ENCODE measurements at regions not wholly inside any gene's neighbourhood (a gene's known extent, or its start where the extent isn't known, plus 50 kb on each side); places are given as distances from the start of the nearest gene placed in this dataset.

- Histone ChIP-seq H3K27me3 (ENCODE audit: control insufficient read depth, insufficient read depth, low read length) (peaks cover 10% of the 10 kb centered on the region; the same call in 1 of the 2 replicates), H3K9me3 (ENCODE audit: control insufficient read depth, insufficient read depth, low read length) (no peaks in the 10 kb centered on the region), H3K36me3 (ENCODE audit: control insufficient read depth, insufficient read depth, low read length) (no peaks in the 10 kb centered on the region), H3K4me1 (ENCODE audit: control insufficient read depth, insufficient read depth, low read length) (peaks cover 2% of the 10 kb centered on the region), H3K9ac (ENCODE audit: low read depth, low read length) (no peak overlapping the region), H3K4me3 (ENCODE audit: low read depth, low read length) (no peak overlapping the region), H3K27ac (ENCODE audit: low read depth, low read length) (no peak overlapping the region)
Observed at GRCh38 chr11:116066777-116067176, 562.6 kb upstream of the CADM1 start.

- H3K27ac ChIP-seq (ENCODE audit: low read depth, low read length), result no peak overlapping the region
- H3K27me3 ChIP-seq (ENCODE audit: control insufficient read depth, insufficient read depth, low read length), result peaks cover 13% of the 10 kb centered on the region; the same call in 1 of the 2 replicates
- H3K9me3 ChIP-seq (ENCODE audit: control insufficient read depth, insufficient read depth, low read length), result no peaks in the 10 kb centered on the region
- H3K9ac ChIP-seq (ENCODE audit: low read depth, low read length), result no peak overlapping the region
- H3K4me1 ChIP-seq (ENCODE audit: control insufficient read depth, insufficient read depth, low read length), result no peaks in the 10 kb centered on the region
- H3K36me3 ChIP-seq (ENCODE audit: control insufficient read depth, insufficient read depth, low read length), result no peaks in the 10 kb centered on the region
- no peak overlapping the region for H3K4me3 ChIP-seq (ENCODE audit: low read depth, low read length)
Observed at GRCh38 chr11:116065986-116066385, 561.8 kb upstream of the CADM1 start.

GRCh38 chr11:116065191-116065895 is 561.1 kb upstream of the CADM1 start:
- Histone ChIP-seq H3K36me3 (ENCODE audit: control insufficient read depth, insufficient read depth, low read length) (no peaks in the 10 kb centered on the region), H3K4me3 (ENCODE audit: low read depth, low read length) (no peak overlapping the region), H3K27me3 (ENCODE audit: control insufficient read depth, insufficient read depth, low read length) (peaks cover 19% of the 10 kb centered on the region), H3K27ac (ENCODE audit: low read depth, low read length) (no peak overlapping the region), H3K9ac (ENCODE audit: low read depth, low read length) (no peak overlapping the region), H3K4me1 (ENCODE audit: control insufficient read depth, insufficient read depth, low read length) (peaks cover 5% of the 10 kb centered on the region), H3K9me3 (ENCODE audit: control insufficient read depth, insufficient read depth, low read length) (no peaks in the 10 kb centered on the region)

GRCh38 chr11:116062490-116063171 is 558.4 kb upstream of the CADM1 start:
- Histone ChIP-seq H3K4me3 (ENCODE audit: low read depth, low read length) (no peak overlapping the region), H3K4me1 (ENCODE audit: control insufficient read depth, insufficient read depth, low read length) (peaks cover 14% of the 10 kb centered on the region), H3K27me3 (ENCODE audit: control insufficient read depth, insufficient read depth, low read length) (peaks cover 25% of the 10 kb centered on the region), H3K9me3 (ENCODE audit: control insufficient read depth, insufficient read depth, low read length) (no peaks in the 10 kb centered on the region), H3K36me3 (ENCODE audit: control insufficient read depth, insufficient read depth, low read length) (no peaks in the 10 kb centered on the region), H3K27ac (ENCODE audit: low read depth, low read length) (no peak overlapping the region), H3K9ac (ENCODE audit: low read depth, low read length) (no peak overlapping the region)

GRCh38 chr11:116062129-116062489 is 557.9 kb upstream of the CADM1 start:
- H3K36me3 ChIP-seq (ENCODE audit: control insufficient read depth, insufficient read depth, low read length), result no peaks in the 10 kb centered on the region
- no peak overlapping the region for H3K4me3 ChIP-seq (ENCODE audit: low read depth, low read length)
- H3K4me1 ChIP-seq (ENCODE audit: control insufficient read depth, insufficient read depth, low read length), result peaks cover 14% of the 10 kb centered on the region
- H3K27ac ChIP-seq (ENCODE audit: low read depth, low read length), result no peak overlapping the region
- H3K9ac ChIP-seq (ENCODE audit: low read depth, low read length), result no peak overlapping the region
- H3K9me3 ChIP-seq (ENCODE audit: control insufficient read depth, insufficient read depth, low read length), result no peaks in the 10 kb centered on the region
- peaks cover 25% of the 10 kb centered on the region for H3K27me3 ChIP-seq (ENCODE audit: control insufficient read depth, insufficient read depth, low read length)

GRCh38 chr11:116061322-116061721 is 557.1 kb upstream of the CADM1 start:
- no peaks in the 10 kb centered on the region for H3K36me3 ChIP-seq (ENCODE audit: control insufficient read depth, insufficient read depth, low read length)
- H3K9ac ChIP-seq (ENCODE audit: low read depth, low read length), result no peak overlapping the region
- peaks cover 25% of the 10 kb centered on the region for H3K27me3 ChIP-seq (ENCODE audit: control insufficient read depth, insufficient read depth, low read length)
- no peak overlapping the region for H3K27ac ChIP-seq (ENCODE audit: low read depth, low read length)
- peaks cover 14% of the 10 kb centered on the region for H3K4me1 ChIP-seq (ENCODE audit: control insufficient read depth, insufficient read depth, low read length)
- H3K4me3 ChIP-seq (ENCODE audit: low read depth, low read length), result no peak overlapping the region
- H3K9me3 ChIP-seq (ENCODE audit: control insufficient read depth, insufficient read depth, low read length), result no peaks in the 10 kb centered on the region

GRCh38 chr11:116059919-116060318 is 555.7 kb upstream of the CADM1 start:
- no peak overlapping the region for H3K27ac ChIP-seq (ENCODE audit: low read depth, low read length)
- no peak overlapping the region for H3K4me3 ChIP-seq (ENCODE audit: low read depth, low read length)
- H3K4me1 ChIP-seq (ENCODE audit: control insufficient read depth, insufficient read depth, low read length), result peaks cover 14% of the 10 kb centered on the region
- H3K9me3 ChIP-seq (ENCODE audit: control insufficient read depth, insufficient read depth, low read length), result no peaks in the 10 kb centered on the region
- H3K9ac ChIP-seq (ENCODE audit: low read depth, low read length), result no peak overlapping the region
- no peaks in the 10 kb centered on the region for H3K36me3 ChIP-seq (ENCODE audit: control insufficient read depth, insufficient read depth, low read length)
- peaks cover 25% of the 10 kb centered on the region for H3K27me3 ChIP-seq (ENCODE audit: control insufficient read depth, insufficient read depth, low read length)

- Histone ChIP-seq H3K9ac (ENCODE audit: low read depth, low read length) (no peak overlapping the region), H3K9me3 (ENCODE audit: control insufficient read depth, insufficient read depth, low read length) (no peaks in the 10 kb centered on the region), H3K36me3 (ENCODE audit: control insufficient read depth, insufficient read depth, low read length) (no peaks in the 10 kb centered on the region), H3K4me1 (ENCODE audit: control insufficient read depth, insufficient read depth, low read length) (peaks cover 38% of the 10 kb centered on the region), H3K27me3 (ENCODE audit: control insufficient read depth, insufficient read depth, low read length) (peaks cover 29% of the 10 kb centered on the region), H3K27ac (ENCODE audit: low read depth, low read length) (no peak overlapping the region), H3K4me3 (ENCODE audit: low read depth, low read length) (no peak overlapping the region)
Observed at GRCh38 chr11:116057000-116057399, 552.8 kb upstream of the CADM1 start.

GRCh38 chr11:116055064-116055463 is 550.8 kb upstream of the CADM1 start:
- no peaks in the 10 kb centered on the region for H3K9me3 ChIP-seq (ENCODE audit: control insufficient read depth, insufficient read depth, low read length)

GRCh38 chr11:116053548-116053919 is 549.3 kb upstream of the CADM1 start:
- H3K27ac ChIP-seq (ENCODE audit: low read depth, low read length), result no peak overlapping the region
- H3K9ac ChIP-seq (ENCODE audit: low read depth, low read length), result no peak overlapping the region
- no peaks in the 10 kb centered on the region for H3K9me3 ChIP-seq (ENCODE audit: control insufficient read depth, insufficient read depth, low read length)
- H3K27me3 ChIP-seq (ENCODE audit: control insufficient read depth, insufficient read depth, low read length), result peaks cover 9% of the 10 kb centered on the region; the same call in 1 of the 2 replicates
- no peaks in the 10 kb centered on the region for H3K36me3 ChIP-seq (ENCODE audit: control insufficient read depth, insufficient read depth, low read length)
- no peak overlapping the region for H3K4me3 ChIP-seq (ENCODE audit: low read depth, low read length)
- H3K4me1 ChIP-seq (ENCODE audit: control insufficient read depth, insufficient read depth, low read length), result peaks cover 24% of the 10 kb centered on the region

More at GRCh38 chr11:116055064-116055463, 550.8 kb upstream of the CADM1 start:
- Histone ChIP-seq H3K27me3 (ENCODE audit: control insufficient read depth, insufficient read depth, low read length) (peaks cover 13% of the 10 kb centered on the region), H3K9ac (ENCODE audit: low read depth, low read length) (no peak overlapping the region), H3K36me3 (ENCODE audit: control insufficient read depth, insufficient read depth, low read length) (no peaks in the 10 kb centered on the region), H3K27ac (ENCODE audit: low read depth, low read length) (no peak overlapping the region), H3K4me3 (ENCODE audit: low read depth, low read length) (no peak overlapping the region), H3K4me1 (ENCODE audit: control insufficient read depth, insufficient read depth, low read length) (peaks cover 30% of the 10 kb centered on the region)
